GM12875 (cell line): ENCODE measurements at regions not wholly inside any gene's neighbourhood (a gene's known extent, or its start where the extent isn't known, plus 50 kb on each side); places are given as distances from the start of the nearest gene placed in this dataset.

Experiments used
- H3K4me3 ChIP-seq: one replicate; pipeline ENCODE4 v1.5.1; 2011; ENCODE audit warnings: low read depth, low read length, control low read depth
- CTCF ChIP-seq: IDR thresholded peaks from 2 replicates; pipeline ENCODE4 v1.5.1; 2011; ENCODE audit warnings: low read depth, mild to moderate bottlenecking, control low read depth, inconsistent platforms, low read length, moderate library complexity, borderline replicate concordance; ENCODE audit not compliant: insufficient read depth

- no peak for TF ChIP-seq CTCF
These were observed 71.0 kb upstream of the ST8SIA4 start for GRCh38 chr5:100974082-100974481.

GRCh38 chr5:100970646-100971255 is 67.7 kb upstream of the ST8SIA4 start:
- TF ChIP-seq CTCF = no peak
- no peak overlapping the region for H3K4me3 ChIP-seq

More at GRCh38 chr5:100974082-100974481, 71.0 kb upstream of the ST8SIA4 start:
- no peak overlapping the region for H3K4me3 ChIP-seq

GRCh38 chr5:100965291-100965690 is 62.2 kb upstream of the ST8SIA4 start:
- no peak for TF ChIP-seq CTCF
- H3K4me3 ChIP-seq = no peak overlapping the region
